NB4 (cell line): ENCODE measurements at regions not wholly inside any gene's neighbourhood (a gene's known extent, or its start where the extent isn't known, plus 50 kb on each side); places are given as distances from the start of the nearest gene placed in this dataset.

Experiments
- DNase-seq: peaks from one replicate; pipeline ENCODE4 v3.0.0; 2010; ENCODE audit warnings: low read depth
- H3K4me3 ChIP-seq: one replicate; pipeline ENCODE4 v1.5.1; 2011; ENCODE audit warnings: mild to moderate bottlenecking, low read depth, low read length, moderate library complexity
- CTCF ChIP-seq: IDR thresholded peaks from one replicate; pipeline ENCODE4 v1.5.1; 2012; ENCODE audit warnings: low read depth, low read length
- MAX ChIP-seq: IDR thresholded peaks from 2 replicates; pipeline ENCODE4 v1.6.1; 2011; ENCODE audit warnings: low read depth, low read length
- MYC ChIP-seq: IDR thresholded peaks from 2 replicates; pipeline ENCODE4 v1.6.1; 2011; ENCODE audit warnings: low read depth, low read length
- POLR2A ChIP-seq: IDR thresholded peaks from 2 replicates; pipeline ENCODE4 v1.6.1; 2011; ENCODE audit warnings: mild to moderate bottlenecking; ENCODE audit not compliant: insufficient read length; ENCODE audit errors: extremely low read depth

- TF ChIP-seq CTCF: no peak
- TF ChIP-seq POLR2A: no peak
- TF ChIP-seq MYC: no peak
- TF ChIP-seq MAX: no peak
- H3K4me3 ChIP-seq: no peak overlapping the region
- no peak for DNase-seq
Measured at GRCh38 chr6:87995461-87995860, 52.2 kb upstream of the SPACA1 start.

GRCh38 chr6:87993356-87993755 is 54.3 kb upstream of the SPACA1 start:
- no peak for DNase-seq
- no peak overlapping the region for H3K4me3 ChIP-seq
- TF ChIP-seq MAX (no peak), CTCF (no peak), MYC (no peak), POLR2A (no peak)

- TF ChIP-seq CTCF (no peak), MAX (no peak), MYC (no peak), POLR2A (no peak)
- no peak overlapping the region for H3K4me3 ChIP-seq
- DNase-seq: no peak
Measured at GRCh38 chr6:87990871-87991270, 56.8 kb upstream of the SPACA1 start.

- TF ChIP-seq MYC (no peak), MAX (no peak), CTCF (no peak), POLR2A (no peak)
- DNase-seq: no peak
- H3K4me3 ChIP-seq: no peak overlapping the region
Measured at GRCh38 chr6:87982134-87982533, 65.5 kb upstream of the SPACA1 start.

- no peak overlapping the region for H3K4me3 ChIP-seq
- TF ChIP-seq CTCF (no peak), MAX (no peak), MYC (no peak), POLR2A (no peak)
- no peak for DNase-seq
Measured at GRCh38 chr6:87979737-87980136, 67.9 kb upstream of the SPACA1 start.

GRCh38 chr6:87976616-87977015 is 71.0 kb upstream of the SPACA1 start:
- H3K4me3 ChIP-seq: no peak overlapping the region
- TF ChIP-seq CTCF (no peak), POLR2A (no peak), MYC (no peak), MAX (no peak)
- no peak for DNase-seq
